ENCODE measurements at regions not wholly inside any gene's neighbourhood (a gene's known extent, or its start where the extent isn't known, plus 50 kb on each side); places are given as distances from the start of the nearest gene placed in this dataset.

DNA sequence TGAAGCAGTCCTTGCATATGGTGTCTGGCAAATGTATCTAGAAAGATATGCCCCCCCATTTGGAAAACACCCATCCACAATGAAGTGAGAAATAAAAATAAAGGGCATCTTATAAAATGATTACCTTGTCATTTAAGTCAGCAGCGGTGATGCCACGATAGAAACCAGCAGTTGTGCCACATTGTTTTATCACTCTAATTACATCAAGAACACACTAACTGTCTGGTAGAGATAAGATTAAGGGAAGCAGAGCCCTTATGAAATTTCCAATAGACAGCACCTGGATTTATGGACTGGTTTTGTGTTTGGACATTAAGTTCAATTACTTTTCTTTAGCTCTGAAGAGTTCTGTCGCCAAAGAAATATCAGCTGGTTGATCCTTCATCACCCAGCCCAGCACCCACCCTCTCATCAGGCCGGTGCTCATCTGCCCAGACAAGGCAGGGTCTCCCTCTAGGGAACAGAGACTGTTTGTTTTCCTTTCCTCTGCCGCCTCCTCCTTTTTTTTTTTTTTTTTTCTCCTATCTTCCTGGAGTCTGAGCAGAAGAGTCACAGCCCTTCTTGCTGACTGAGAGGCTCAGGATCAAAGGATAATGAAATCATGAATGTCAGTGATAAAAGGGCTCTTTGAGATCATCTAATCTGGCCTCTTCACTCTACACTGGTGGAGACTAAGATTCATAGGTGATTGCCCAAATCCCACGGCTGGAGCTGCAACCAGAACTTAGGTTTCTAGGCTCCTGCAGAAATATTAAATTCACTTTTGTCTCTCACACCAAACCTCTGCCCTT, 464.1 kb downstream of the NTRK3 start:
- TF ChIP-seq POLR2AphosphoS5 (IDR thresholded peaks at IDR 0.05; ENCODE audit: low read depth, low read length), result no peak
- no peak for TF ChIP-seq POLR2A (IDR thresholded peaks at IDR 0.05; ENCODE audit: low read depth, low read length)
- no peak for TF ChIP-seq SPI1 (IDR thresholded peaks at IDR 0.05; ENCODE audit: low read depth, low read length)
- no peak for TF ChIP-seq TAF1 (IDR thresholded peaks at IDR 0.05; ENCODE audit: low read depth, low read length)
- no peak for TF ChIP-seq PAX5 (IDR thresholded peaks at IDR 0.05; ENCODE audit: insufficient read depth, low read length, severe bottlenecking)
